GM21619 (cell line): ENCODE measurements at regions not wholly inside any gene's neighbourhood (a gene's known extent, or its start where the extent isn't known, plus 50 kb on each side); places are given as distances from the start of the nearest gene placed in this dataset.
"Not testable (repeated sequence)": the region's sequence is repeated elsewhere in the genome, so short reads cannot be mapped to it uniquely, and the experiment has no call there.

Experiments used
- ATAC-seq: cut with Tn5 transposase; IDR thresholded peaks from one replicate; pipeline ENCODE4 v1.9.1; 2021; ENCODE audit not compliant: unreplicated experiment

DNA sequence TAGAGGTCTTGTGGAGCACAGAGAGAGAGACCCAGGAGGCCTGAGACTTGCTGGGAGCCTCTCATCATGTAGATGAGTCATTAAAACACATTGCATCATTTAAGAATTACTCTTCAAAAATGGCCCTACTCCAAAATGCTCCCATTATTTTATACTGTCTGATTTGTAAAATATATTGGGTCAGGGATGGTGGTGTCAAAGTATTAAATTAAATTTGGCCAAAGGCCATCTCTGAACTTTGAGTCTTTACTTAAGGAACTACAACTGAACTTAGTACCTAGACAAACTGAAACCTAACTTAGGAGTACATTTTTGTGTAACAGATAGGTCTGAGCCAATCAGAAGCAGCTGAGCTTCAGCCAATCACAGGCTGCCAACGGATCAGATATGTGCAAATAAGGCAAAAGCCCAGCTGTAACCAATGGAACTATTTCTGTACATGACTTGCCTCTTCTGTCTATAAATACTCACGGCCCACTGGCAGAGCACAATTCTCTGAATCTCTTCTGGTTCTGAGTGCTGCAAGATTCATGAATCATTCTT, 657.2 kb downstream of the TLE1 start:
- no peak for ATAC-seq

DNA sequence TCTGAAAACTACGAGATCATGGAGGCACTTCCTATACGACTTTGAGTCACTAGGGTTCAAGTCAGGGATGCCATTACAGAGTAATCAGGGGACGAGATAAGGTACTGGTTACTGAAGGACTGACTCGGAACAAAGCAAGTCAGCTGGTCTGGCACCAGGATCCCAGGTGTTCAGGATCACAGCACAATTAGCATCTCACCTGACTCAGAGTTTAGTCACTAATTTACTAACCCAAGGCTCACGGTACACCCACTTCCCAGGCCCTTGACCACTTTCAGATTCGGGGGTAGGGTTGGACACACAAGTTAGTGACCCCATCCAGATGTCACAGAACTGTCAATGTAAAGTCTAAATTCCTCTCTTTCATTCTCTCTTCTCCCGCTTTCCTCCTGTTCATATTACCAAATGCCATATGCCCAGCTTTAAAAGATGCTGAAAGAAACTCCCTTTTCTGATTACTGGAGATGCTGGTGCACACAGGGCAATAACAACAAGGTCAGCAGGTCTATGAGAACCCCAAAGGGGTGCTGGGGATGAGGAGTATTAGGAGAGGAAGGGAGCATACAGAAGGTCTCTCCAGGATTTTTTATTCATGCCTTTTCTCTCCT, 657.8 kb downstream of the TLE1 start:
- no peak for ATAC-seq

DNA sequence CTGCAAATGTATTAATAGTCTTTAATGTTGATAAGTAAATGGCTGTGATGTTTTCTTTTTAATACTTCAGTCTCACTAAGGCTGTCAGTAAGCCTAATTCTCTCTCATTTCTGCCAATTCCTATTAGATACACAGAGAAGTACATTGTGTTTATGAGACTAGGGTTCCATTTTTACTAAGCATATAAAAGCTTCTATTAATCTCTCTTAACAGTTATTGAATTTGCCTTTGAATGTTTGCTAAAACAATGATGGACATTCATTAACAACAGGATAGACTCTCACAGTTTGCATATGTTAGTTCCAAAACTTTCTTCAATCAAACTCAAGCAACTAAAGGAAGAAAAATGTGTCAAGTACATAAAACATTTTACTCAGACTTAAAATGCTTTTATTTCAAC, 659.3 kb downstream of the TLE1 start:
- no peak for ATAC-seq

DNA sequence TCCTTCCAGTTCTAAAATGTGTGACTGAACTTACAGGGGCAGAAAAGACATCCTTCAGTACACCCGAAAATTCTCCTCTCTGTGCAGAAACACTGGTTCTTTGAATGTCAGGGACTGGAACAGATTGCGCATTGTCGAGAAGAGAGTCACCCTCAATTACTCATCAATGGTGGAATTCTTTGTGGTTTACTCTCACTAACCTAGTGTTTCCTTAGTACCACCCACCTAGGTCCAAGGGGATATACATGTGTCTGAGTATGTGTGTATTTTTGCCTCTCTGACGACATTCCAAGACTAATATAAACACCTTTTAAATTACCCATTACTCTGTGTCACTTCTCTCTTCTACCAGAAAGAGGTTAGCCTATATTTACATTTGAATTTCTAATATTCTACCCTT, 660.8 kb downstream of the TLE1 start:
- no peak for ATAC-seq

DNA sequence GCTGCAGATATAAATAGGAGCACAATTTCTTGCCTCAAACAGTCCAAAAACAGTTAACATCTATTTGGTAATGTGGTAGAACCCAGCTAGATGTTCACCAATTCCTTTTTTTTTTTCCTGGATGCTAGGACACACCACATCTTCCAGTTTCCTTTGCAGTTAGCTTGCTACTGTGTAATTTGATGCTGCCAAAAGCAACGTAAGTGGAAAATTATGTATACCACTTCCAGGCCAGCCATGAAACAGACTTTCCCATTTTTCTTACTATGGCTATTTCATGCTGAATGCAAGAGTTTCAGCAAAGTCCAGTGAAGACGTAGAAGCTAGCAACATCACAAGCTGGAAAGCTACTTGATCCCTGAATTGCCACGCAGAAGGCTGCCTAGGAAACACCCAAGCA, 667.2 kb downstream of the TLE1 start:
- ATAC-seq: no peak

DNA sequence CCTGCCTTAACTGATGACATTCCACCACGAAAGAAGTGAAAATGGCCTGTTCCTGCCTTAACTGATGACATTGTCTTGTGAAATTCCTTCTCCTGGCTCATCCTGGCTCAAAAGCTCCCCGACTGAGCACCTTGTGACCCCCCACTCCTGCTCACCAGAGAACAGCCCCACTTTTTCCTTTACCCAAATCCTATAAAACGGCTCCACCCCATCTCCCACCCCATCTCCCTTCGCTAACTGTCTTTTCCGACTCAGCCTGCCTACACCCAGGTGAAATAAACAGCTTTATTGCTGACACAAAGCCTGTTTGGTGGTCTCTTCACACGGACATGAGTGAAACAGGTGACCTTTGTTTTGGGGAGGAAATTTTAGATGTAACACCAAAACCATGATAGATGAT, 674.4 kb downstream of the TLE1 start:
- not testable (repeated sequence) for ATAC-seq

DNA sequence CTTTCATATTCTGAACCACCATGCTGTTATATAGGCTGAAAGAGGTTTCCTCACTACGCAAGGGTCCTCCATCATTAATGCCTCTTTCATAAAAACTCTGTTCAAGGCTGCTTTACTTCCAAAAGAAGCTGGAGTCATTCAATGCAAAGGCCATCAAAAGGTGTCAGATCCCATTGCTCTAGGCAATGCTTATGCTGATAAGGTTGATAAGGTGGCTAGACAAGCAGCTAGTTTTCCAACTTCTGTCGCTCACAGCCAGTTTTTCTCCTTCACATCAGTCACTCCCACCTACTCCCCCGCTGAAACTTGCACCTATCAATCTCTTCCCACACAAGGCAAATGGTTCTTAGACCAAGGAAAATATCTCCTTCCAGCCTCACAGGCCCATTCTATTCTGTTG, 676.2 kb downstream of the TLE1 start:
- ATAC-seq: not testable (repeated sequence)

DNA sequence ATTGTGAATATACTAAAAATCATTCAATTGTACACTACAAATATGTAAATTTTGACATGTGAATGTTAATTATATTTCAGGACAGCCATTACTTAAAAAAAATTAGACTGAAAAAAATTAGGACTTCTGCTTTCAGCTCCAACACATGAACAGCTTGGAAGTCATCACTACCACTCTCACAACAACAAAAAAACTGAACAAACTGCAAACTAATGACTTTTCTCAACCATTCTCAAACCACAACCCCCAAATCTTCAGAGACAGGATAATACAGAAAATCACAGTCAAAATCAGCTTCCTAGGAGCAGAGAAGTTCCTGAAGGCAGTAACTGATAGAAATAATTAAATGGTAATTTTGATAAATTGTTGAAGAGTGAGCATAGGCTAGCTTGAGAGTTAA, 686.4 kb downstream of the TLE1 start:
- ATAC-seq: no peak

DNA sequence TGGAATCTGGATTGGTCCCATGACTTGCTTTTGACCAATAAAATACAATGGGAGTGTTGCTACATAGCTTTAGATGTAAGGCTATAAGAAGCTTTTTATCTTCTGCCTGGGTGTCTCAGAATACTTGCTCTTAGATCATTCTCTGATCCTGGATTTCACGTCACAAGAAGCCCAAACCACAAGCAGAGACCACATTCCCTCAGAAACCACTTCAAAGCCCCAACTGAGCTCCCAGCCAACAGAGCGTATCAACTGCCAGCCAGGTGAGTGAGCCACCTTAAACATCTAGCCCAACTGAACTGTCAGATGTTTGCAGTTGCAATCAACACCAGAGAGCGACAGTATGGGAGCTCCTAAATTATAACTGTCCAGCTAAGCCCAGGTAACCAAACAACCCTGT, 687.1 kb downstream of the TLE1 start:
- no peak for ATAC-seq

DNA sequence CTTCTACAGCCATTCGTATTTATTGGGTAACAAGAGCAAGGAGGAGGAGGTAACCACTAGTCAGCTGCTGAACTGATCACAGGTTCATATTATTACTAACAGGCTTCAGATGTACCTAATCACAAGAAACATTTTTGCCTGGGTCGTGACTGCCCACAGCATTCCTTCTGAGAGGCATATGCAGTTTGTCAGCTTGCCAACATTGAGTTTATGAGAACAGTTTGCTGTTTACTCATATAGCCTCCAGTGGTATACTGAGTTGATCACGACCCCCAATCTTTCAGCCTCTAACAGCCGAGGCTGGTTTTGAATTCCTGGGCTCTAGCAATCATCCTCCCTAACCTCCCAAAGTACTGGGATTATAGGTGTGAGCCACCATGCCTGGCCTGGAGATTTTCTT, 693.6 kb downstream of the TLE1 start:
- ATAC-seq: no peak

DNA sequence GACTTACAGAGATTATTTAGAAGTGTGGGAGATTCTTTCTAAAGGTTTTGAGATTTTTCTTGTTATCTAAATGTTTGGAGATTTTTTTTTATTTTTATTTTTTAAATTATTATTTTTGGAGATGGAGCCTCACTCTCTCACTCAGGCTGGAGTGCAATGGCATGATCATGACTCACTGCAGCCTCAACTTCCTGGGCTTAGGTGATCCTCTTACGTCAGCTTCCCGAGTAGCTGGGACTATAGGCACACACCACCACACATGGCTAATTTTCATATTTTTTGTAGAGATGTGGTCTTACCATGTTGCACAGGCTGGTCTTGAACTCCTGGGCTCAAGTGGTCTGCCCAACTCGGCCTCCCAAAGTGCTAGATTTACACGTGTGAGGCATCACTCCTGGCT, 694.5 kb downstream of the TLE1 start:
- ATAC-seq: no peak

DNA sequence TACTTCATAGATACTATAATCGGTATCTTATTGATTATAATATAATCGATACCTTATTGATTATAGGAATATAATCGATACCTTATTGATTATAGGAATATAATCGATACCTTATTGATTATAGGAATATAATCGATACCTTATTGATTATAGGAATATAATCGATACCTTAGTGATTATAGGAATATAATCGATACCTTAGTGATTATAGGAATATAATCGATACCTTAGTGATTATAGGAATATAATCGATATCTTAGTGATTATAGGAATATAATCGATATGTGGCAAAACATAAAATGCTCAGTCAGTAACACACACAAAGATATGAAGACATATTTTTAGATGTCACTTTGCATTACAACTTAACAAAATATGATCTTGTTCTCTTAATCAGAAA, 703.8 kb downstream of the TLE1 start:
- ATAC-seq: not testable (repeated sequence)

DNA sequence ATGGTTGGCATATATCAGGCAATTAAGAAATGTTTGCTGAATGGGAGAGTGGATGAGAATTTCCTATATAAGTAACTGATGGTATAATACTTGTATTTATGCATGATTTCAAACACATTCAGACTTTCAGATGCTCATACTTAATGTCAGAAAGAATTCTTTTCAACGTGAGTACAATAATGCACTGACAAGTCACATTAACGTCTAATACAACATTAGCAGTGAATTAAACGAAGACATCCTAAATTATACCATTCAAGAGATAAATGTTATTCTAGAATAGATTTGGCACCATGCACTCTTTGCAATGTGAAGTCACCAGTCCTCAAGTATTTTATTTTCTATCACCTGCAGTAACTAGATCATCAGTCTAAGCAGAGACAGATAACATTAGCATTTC, 712.9 kb downstream of the TLE1 start:
- ATAC-seq: no peak

DNA sequence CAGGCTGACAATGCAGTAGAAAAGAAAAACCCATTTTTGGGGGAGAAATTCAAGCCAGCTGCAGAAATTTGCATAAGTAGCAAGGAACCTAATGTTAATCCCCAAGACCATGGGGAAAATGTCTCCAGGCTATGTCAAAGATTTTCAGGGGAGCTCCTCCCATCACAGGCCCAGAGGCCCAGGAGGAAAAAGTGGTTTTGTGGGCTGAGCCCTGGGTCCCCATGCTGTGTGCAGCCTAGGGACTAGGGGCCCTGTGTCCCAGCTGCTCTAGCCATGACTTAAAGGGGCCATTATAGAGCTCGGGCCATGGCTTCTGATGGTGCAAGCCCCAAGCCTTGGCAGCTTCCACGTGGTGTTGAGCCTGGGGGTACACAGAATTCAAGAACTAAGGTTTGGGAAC, 719.0 kb downstream of the TLE1 start:
- not testable (repeated sequence) for ATAC-seq

DNA sequence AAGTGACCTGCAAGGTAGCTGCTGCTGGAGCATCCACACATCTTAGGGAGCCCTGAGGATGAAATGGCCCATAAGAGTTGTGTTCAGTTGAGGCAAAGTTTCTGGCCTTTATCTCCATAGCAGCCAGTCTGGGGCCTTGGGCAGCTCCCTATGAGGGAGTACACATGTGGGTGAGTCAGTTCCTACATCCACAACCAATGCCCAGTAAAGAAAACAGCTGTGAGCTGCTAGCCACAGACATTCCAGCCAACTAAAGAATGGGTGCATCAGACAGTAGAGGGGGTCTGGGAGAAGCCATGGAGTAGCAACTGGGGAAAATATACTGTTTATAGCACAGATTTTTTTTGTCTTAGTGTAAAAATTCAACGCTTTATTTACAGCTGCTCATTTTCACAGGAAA, 720.7 kb downstream of the TLE1 start:
- no peak for ATAC-seq

DNA sequence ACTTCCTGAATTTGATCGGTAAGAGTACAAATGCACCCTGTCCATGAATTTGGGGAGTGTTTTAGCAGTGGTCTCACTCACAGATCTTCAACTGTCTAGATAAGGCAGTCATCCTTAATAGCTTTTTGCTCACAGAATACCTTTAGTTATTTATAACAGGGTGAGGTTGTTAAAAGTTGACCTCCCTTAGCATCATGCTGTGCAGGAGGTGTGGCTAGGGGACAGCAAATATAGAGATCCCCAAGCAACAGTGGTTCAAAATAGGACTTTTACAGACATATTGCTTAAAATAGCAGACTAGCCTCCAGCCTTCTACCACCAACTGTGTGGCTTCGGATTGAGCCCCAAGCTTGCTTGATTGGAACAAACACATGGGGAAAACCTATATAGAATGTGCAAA, 724.4 kb downstream of the TLE1 start:
- no peak for ATAC-seq

DNA sequence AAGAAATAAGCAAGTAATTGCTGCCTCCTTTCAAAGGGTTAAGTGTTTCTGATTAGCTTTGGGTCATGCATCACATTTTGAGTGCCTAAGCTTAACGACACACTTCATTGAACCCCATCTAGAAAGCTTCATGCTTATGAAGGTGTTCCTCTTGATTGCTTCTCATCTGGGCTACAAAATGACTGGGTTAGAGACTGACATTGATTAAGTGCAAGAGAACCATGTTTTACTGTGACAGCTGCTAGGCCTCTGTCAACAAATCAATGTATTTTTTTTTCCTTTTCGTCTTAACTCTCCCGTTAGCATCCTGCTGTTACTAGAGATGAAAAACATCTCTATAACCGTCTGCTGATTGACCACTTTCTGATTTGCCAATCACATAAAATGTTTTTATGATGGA, 725.0 kb downstream of the TLE1 start:
- no peak for ATAC-seq

DNA sequence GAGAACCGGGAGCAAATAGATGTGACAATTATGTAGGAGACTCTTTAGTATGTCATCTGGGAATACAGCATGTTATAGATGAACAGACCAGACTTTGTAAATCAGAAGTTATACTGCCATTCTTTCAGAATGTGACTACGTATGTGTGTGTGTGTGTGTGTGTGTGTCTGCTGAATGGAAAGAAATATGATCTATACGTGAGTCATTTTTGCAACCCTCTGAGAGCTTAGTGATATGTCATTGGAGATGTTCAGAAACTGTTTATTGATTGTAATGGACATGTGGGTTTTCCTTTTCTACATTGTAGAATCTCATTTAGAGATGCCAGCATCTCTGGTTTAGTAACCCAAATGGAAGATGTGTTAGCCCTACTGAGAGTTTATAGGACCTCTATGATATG, 731.5 kb downstream of the TLE1 start:
- ATAC-seq: no peak

DNA sequence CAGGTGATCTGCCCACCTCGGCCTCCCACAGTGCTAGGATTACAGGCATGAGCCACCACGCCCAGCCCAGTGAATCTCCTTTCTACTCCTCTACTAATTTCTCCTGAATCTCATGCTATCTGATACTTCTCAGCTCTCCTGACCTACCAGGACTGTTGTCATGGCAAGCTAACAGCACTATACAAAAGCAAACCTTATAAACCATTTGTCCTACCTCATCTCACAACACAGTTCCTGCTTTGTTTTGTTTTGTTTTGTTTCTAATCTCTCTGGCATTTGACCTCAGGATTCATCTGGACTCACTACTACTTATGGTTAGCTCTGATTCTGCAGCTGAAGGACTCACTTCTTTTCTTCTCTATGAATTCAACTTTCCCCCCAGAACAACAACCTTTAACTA, 734.8 kb downstream of the TLE1 start:
- ATAC-seq: no peak

DNA sequence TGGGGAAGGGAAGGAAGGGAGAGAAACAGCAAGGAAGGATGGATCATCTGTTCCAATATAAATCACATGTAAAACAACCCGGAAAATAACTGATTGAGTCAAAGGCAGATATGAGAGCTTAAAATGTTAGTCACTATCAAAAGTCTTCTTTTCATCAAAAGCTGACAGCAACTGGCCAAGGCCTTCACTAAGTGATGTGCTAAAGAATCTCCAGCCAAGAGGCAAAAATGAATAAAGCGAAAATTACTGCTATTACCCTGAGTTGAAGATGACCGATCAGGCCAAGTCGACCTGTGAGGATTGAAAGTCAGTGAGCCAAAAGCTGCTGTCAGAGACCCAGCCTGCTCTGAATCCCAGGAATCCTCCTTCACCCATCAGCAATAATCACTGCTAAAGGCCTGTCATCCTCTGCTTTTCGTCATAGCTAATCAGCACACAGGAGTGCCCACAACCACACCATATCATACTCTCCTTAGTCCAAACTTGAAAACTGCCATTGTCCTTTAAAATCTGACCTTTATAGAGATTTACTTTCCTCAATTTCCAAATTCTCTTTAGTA, 736.9 kb downstream of the TLE1 start:
- ATAC-seq: no peak

DNA sequence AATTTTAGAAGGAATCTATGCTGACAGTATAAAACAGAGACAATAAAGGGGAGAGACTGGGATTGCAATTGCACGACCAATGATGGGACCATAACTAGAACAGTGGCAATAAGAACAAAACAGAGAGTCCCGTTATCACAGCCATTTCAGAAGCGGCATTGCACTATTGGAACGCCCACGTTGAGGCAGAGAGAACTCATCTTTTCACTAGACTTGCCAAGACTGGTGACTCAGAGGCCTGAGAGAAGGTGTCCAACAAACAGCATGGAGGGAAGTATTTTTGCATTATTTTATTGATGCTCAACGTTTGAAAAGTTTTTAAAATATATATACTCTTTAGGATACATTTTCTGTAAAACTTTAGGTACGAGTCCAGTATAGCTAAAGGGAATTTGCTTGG, 737.7 kb downstream of the TLE1 start:
- ATAC-seq: no peak

DNA sequence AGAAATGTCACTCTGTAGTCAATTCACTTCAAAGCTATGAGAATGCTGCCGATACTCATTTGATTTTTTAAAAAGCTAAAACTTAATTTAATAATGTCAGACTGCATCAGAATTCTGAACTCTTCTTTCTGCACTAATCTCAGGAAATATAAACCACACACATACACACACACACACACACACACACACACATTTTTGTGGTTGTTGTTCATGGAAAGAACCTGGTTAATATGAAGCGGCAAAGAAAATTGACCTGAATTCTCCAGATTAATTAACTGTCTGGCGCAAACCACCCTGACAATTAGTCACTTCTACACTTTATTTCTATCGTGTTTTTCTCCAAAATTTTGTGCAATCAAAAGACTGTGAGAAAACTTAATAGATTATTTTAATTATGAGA, 740.5 kb downstream of the TLE1 start:
- no peak for ATAC-seq

DNA sequence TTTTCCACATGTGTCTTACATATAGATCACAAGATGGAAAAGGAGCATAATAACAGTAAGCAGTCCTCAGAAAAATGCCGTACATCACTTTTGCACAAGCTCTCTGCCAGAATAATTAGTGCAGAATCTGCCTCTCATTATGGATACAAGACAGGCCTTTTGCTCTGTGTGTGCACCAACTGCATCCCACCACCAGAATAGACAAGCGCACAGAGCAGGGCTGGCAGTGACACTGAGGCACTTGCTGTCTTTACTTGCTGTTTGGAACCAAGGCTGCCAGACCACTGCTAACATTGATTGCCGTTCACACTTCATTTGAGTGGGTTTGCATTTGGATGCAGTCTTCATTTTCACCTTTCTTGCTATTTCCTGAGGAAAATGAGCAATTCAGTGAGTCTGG, 741.3 kb downstream of the TLE1 start:
- no peak for ATAC-seq
